ENCODE measurements at regions not wholly inside any gene's neighbourhood (a gene's known extent, or its start where the extent isn't known, plus 50 kb on each side); places are given as distances from the start of the nearest gene placed in this dataset.

DNA sequence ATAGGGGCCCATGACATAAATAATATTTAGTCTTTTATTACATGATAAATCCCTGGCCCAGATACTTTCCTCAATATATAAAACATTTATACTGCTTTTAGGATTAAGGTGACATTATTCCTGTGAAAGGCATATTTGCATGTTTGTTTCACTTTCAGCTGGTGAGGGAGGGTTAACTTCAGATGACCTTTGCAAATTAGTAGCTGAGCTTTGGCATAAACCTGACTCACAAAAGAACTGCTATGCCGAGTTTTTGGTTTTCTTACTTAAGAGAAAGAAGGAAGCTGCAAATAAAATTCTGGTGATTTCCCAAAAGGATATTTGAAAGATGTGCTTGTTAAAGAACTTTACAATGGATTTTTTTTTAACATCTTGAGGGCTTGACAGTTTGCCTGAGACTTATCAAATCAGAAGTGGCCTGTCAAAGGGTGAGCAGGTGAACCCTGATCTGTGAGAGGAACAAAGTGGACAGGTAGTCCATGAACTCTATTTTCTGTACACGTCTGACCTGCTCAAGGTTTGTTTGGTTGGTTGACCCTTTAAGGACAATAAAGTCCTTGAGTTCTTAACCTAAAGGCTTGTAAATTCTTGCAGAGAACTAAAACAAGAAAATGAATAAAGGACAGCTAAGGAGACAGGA, 93.5 kb downstream of the FAM124B start:
- TF ChIP-seq, protein P1, sequence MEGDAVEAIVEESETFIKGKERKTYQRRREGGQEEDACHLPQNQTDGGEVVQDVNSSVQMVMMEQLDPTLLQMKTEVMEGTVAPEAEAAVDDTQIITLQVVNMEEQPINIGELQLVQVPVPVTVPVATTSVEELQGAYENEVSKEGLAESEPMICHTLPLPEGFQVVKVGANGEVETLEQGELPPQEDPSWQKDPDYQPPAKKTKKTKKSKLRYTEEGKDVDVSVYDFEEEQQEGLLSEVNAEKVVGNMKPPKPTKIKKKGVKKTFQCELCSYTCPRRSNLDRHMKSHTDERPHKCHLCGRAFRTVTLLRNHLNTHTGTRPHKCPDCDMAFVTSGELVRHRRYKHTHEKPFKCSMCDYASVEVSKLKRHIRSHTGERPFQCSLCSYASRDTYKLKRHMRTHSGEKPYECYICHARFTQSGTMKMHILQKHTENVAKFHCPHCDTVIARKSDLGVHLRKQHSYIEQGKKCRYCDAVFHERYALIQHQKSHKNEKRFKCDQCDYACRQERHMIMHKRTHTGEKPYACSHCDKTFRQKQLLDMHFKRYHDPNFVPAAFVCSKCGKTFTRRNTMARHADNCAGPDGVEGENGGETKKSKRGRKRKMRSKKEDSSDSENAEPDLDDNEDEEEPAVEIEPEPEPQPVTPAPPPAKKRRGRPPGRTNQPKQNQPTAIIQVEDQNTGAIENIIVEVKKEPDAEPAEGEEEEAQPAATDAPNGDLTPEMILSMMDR (IDR thresholded peaks at IDR 0.05; ENCODE audit: low read length): no peak
- no peak for TF ChIP-seq EZH2 (IDR thresholded peaks at IDR 0.05; ENCODE audit: borderline replicate concordance, low read length)

Measured in OCI-LY1 (cell line).